SKM-1 treated with dmso at 0.1 percent for 144 hours (cell line): ENCODE measurements at regions not wholly inside any gene's neighbourhood (a gene's known extent, or its start where the extent isn't known, plus 50 kb on each side); places are given as distances from the start of the nearest gene placed in this dataset.

Source experiments
- DNase-seq: peaks from one replicate; lab custom pipeline; 2025; ENCODE audit not compliant: unreplicated experiment; lab: John Stamatoyannopoulos, UW

DNA sequence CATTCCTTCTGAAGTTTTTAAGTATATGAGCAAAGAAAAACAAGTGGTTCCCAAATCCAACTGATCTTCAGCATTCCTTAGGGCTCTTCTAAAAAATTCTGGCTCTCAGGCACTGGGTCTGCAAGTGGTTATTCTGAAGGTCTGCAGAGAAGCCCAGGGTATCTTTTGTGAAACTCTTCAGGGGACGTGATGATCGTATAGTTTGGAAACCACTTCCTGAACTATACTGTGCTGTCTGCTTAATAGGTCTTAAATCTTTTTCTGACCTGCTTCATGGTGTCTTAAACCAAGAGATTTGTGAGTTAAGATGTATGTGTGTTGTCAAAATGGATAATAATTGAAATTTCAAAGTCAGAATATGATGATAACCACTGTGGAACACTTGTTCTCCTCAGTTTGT lies 115.5 kb downstream of the LHX9 start:
- DNase-seq, result no peak

DNA sequence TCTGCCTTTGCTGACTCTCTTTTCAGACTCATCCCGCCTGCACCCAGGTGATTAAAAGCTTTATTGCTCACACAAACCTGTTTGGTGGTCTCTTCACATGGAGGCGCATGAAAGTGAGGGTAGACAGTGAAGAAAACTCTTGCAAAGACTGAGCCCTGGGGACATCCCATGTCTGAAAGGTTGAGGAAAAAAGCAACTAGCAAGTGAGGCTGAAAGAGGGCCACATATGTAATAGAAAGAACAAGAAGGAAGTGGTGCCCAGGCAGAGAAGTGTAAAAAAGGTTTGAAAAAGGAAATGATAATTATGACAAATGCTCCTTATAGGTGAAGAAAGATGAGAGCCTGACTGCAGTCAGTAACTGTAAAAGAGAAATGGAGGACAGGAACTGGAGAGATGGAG lies 115.9 kb upstream of the NEK7 start:
- peak; percentile 52 for DNase-seq

DNA sequence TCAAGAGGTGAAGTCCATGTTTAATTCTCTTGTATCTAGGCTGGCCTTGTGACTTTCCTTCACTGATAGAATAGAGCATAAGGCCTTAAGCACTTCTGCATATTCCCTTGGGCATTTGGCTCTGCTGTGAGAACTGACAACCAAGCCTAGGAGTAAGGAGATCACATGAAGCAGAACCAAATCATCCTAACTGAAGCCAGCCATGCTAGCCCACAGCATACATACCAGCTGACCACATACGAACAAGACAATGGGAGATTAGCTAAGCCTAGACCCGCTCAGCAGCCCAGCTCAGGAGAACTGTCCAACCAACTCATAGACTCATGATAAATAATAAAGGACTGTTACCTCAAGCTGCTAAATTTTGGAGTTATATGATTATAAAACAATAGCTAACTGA lies 114.6 kb upstream of the NEK7 start:
- DNase-seq, result no peak

DNA sequence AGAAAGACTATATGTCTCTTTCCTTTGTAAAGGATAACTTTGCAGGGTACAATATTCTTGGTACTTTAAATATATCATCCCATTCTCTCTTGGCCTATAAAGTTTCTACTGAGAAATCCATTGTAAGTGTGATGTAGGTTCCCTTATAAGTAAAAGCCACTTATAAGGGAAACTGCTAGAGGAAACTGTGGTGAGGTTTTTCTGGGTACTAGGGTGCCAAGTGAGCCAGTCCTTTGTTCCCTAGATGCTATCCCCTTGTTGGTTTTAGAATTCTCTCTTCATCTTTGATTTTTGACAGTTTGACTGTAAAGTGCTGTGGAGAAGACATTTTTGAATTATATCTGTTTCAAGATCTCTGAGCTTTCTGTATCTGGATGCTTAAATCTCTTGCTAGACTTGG lies 108.9 kb upstream of the NEK7 start:
- no peak for DNase-seq

DNA sequence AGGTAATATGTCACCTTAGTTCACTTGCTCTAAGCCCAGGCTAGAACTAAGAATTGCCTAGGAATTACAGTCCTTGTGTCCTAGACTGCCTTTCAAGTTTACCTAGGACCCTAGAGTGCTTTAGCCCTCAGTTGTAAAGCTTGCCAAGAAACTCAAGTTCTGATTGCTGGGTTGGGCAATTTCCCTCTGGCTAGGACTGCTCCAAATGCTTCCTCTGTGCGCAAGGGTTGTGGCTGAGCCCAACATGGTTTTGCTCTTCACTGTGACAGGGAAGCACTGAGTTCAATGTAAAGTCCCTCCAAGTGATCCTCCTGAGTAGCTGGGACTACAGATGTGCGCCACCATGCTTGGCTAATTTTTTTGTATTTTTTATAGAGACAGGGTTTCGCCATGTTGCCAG lies 102.3 kb upstream of the NEK7 start:
- DNase-seq, result peak; percentile 27

DNA sequence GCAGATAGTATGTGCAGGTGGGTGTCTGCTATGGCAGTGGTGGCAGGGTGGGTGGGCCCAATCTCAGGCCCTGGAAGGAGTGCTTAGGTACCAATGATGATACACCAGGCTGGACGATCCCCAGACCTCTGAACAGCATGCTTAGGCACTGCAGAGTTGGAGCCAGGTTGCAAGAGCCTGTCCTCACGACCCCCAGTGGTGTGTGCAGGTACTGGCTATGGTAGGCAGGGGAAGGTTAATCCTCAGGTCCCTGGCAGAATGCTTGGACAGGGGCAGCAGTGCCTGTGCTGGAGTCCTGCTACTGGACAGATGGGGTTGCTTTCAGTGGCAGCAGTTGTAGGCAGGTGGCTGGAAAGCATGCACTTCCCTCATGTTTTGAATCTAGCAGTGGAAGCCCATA lies 100.5 kb upstream of the NEK7 start:
- DNase-seq, result no peak

DNA sequence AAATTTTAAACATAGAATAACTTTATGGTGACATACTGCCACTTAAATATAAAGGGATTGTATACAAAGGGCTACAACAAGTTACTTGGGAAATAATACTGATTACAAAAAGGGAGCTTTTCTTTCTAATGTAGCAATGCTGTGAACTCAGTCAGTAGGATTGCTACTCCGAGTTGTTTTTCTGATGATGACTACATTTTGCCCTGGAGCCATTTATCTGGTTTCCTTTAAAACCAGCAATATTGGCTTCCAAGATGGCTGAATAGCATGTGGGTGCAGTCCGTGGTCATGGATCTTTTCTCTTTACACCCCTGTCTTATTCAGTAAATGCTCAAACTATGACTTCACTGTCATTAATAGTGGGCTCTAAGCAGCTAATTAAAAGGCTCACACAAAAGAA lies 92.6 kb upstream of the NEK7 start:
- DNase-seq, result no peak

DNA sequence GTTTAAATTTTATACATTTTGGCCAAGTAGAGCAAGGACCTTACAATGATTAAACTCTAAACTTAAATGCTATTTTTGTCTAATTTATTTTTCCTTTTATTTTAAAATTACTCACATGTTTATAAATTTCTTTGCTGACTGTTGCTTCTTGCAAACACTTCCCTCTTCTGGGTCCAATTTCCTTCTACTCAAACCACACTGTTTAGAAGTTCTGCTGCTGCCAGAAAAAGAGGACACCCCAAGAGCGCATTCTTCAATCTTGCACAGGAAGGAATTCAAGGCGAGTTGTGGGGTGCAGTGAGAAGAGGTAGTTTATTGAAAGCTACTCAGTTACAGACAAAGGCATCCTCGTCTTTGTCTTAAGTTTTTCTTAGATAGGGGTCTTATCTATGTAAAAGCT lies 88.5 kb upstream of the NEK7 start:
- peak; percentile 67 for DNase-seq

DNA sequence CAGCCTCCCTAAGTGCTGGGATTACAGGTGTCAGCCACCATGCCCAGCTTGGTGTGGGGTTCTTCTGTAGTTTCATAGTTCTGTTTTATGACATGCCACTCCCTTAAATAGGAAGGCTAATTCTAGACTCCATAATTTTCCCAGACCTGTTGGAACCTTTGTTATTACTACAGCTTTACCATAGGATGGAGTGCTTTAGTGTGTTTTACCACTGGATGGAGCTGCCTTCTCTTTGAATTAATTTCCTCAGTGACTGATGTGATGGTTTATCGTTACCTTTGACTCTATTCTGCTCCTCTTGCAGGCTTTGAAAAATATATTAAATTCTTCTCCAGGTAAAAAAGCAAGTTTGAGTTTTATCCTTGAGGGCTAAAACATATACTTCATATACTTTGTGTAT lies 84.6 kb upstream of the NEK7 start:
- DNase-seq, result no peak

DNA sequence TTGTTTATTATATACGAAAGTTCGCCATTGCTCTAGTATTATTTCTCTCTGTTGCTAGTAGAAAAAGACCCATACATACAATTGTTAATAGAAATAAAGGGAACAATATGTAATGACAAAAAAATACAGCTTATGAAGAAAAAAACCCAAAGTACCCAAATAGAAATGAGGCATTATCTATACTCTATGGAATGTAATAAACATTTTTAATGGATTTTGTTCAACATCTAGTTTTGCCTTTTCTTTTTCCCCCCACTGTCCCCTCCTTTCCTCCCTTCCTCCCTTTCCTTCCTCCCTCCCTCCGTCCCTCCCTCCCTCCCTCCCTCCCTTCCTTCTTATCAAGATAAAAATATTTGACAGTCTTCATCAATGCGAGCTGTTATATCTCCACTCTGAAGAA lies 81.5 kb upstream of the NEK7 start:
- no peak for DNase-seq

DNA sequence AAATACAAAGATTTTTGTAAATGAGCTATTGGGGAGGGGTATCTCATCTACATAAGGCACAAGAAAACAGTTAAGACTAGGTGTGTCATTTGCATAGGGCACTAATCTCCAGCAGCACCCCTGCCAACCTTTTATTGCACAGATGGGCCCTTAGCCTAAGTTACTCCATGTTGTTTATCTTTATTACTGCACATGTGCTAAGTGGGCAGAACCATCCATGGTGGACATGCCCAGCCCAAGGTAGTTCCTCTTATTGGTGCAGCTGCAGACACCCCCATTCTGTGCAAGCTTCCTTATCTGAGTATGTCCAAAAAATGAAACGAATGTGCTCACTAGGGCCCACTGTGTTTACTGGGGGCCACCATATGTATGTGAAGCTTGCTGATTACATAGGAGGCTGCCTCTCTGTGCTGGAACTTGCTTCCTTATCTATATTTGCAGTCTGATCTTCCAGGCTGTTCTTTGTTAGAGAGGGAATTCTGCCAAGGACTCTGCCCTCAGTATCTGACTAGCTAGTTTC lies 77.3 kb upstream of the NEK7 start:
- peak; percentile 25 for DNase-seq

DNA sequence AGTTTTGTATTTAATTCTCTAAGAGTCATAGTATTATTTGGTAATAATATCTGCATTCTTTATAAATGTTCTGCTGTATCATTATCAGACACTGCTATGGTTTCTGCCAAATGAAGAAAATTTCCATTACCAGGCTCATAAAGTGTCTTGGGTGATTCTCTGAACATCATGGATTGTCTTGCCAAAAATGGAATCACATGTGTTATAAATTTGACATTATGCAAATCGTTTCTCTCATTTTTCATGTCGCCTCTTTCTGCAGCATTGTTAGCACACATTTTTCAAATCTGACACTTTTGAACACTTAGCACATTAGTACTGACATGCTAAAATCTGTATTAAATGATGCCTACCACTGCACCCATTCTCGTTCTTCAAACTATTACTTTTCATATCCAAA lies 74.2 kb upstream of the NEK7 start:
- DNase-seq, result no peak

DNA sequence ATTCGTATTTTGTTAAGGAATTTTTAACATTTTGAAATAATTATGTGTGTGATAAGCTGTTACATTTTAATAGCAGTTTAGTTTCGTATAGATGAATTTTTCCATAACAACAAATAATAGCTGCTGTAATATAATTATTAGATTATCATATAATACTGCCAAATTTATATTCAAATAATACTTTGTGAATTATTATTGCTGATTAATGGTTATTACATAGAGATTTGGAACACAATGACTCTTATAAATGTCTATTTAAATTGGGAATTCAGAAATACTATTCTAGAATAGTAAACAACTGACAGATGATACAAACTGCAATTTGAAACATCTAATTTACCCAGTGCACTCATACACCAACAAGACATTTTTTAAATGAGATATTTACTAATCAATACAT lies 73.2 kb upstream of the NEK7 start:
- no peak for DNase-seq

DNA sequence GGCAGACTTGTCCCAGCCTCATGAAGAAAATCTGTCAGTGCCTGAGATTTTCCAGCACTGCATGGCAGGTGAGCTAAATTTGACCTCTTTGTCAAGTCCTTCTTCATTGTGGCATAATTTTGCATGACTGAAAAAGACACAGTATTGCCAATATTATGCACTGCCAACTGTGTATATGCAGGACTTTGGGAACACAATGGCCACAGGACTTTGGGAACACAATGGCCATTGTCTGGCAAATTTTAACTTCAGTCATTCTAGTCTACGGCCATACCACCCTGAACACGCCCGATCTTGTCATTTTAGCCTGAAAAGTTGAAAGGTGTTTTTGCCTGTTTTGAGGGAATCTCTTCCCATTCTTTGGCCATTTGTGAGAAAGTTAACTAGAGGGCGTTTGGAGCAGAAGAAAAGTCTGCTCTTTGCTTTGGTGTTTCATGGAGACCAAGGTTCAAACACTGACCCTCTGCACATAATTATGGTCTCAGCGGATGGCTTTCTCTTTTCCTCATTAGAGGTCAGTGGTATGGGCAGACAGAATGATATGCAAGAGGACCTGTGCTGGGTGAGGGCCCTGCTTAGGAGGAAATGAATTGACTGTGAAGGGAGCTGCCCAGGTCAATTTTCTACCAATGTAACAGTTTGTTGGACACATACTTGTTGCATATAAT lies 72.4 kb upstream of the NEK7 start:
- no peak for DNase-seq

DNA sequence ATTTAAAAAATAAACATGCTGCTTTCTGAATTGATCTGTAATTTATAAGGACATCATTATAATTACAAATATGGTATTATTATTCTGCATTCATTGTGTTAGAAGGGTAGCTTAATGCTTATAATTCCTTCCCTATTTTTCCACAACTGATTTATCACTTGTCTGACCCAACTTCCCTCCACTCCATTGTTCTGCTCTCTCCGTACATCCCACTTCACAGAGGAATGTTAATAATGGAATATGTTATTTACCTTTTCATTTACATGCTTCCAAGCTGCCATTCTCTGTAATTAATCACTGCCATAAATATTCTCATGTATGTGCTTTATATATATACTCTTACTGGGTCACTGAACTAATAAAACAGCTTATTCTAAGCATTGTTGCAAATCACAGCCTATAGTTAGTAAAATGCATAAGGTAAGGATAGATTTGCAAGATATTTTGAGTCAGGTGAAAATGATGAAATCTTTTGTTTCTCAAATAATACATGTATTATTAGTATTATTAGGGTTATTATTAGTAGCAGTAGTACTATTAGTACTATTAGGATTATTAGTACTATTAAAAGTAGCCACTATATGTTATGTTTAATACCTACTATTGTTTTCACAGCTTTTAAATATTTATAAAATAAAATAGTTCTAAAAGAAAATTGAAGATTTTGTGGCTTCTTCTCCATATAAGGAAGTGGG lies 70.6 kb upstream of the NEK7 start:
- DNase-seq, result no peak

DNA sequence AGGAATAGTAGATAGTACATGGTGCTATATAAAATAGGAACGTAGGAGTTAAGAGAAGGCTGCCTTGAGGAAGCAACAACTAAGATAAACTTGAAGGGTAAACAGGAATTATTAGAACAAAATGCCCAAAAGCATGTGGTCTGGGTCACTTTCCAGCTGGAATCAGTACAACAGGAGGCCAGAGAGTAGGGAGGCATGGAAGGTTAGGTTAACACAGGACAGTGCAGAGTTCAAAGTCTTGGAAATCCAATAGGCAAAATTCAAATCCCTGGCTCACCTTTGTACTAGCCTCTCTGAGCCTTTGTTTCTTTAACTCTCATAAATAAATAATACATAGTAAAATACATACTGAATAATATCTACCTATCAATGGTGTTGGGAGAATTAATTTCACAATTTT lies 69.0 kb upstream of the NEK7 start:
- DNase-seq, result no peak

DNA sequence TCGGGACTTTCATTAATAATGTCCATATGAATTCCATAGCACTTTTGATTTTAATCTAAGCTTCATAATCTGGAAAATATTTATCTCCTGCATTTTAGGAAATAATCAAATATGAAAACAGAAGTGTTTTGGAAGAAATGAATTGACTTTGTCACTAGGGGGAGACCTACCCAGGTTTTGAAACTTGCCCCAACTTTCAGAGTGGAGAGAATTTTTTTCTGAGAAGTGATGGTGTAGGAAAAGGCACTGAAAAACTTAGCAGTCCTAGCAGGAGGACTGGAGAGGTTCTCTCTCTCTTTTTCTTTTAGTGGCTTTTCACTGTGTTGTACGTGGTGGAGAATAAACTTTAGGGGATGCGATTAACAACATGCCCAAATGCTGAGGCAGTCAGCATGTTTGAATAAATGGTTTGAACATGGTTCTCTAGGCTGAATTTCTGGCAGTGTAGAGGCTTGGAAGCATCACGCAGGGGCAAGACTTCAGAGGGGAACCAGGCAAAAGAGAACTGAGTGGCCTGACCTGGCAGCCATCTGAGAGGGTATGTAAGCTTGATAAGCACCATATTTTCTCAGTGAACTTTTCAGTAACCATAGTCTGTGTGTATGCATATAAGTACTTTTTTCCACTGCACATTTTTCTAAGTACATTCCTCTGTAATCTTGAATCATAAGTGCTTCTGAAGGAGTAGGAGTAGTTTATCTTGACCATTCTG lies 68.3 kb upstream of the NEK7 start:
- peak; percentile 50 for DNase-seq

DNA sequence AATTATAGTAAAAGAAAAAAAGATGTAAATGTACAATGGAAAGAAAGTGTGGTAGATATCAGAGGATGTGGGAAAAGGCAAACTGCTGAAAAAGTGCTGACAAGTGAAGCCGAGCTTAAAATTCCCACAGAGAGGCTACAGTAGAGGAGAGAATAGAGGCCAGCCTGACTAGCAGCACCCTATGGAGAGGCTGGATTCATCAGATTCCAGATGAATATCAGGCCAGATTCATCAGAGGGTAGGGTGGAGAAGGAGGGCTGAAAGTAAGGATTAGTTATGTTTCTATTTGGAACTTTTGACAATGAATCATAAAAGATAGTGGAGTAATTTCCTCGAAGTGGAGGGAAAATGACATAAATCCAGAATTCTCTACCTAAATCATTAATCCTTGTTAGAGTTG lies 60.4 kb upstream of the NEK7 start:
- DNase-seq, result no peak

DNA sequence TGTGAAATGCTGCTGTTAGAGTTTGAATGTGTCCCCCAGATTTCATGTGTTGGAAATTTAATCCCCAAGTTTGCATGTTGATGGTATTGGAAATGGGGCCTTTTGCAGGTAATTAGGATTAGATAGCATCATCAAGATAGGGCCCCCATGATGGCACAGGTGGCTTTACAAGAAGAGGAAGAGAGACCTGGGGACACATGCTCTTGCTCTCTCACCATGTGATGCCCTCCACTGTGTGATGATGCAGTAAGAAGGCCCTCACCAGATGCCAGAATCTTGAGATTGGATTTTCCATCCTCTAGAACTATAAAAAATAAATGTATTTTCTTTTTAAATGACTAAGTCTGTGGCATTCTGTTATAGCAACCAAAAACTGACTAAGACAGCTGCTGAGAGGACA lies 57.0 kb upstream of the NEK7 start:
- DNase-seq, result no peak

DNA sequence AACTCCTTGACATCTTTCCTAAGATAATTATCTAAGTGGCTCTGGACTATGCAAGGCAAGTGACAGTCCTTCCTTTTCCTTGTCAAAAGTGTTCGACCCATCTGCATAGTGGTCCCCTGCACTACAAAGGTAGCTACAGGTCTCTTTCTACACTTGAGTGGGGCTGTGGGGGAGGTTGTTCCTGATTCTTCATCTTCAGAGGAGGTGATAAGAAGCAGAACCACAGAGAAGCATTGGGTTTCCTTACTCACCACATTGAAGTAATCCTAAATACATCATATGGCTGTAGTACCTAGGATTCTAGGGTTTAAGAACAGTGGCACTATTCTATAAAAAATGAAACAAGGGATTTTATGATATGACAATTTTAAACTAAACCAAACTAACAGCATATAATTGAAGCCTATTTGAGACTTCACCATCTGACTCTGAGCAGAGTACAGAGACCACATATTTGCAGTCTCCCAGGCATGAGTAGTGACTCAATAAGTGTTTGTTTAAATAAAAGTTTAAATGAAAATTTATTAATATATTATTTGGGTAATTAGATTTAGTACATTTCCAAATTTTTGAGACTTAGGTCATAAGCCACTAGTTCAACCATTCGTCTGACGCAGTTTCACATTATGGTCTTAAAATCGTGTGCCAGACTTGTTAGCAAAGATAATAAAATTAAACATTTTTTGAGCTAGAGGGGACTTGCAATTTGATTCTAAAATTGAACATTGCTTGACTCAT lies 54.9 kb upstream of the NEK7 start:
- no peak for DNase-seq

DNA sequence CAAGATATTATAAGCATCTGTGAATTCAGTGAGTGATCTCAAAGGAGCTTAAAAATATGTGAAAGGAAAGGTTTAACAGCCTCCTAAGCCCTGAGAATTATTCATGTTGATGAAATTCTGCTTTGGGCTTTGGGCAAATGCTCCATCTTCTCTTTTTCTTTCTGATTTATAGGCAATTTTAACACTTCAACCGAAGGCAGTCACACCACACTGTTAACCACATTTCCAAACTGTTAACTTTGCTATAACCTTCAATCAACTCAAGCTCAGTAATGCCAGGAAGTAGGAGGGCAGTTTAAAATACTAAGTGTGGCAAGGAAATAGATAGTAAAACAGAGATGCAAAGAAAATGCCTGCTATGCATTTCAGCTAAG lies 54.4 kb upstream of the NEK7 start:
- no peak for DNase-seq

DNA sequence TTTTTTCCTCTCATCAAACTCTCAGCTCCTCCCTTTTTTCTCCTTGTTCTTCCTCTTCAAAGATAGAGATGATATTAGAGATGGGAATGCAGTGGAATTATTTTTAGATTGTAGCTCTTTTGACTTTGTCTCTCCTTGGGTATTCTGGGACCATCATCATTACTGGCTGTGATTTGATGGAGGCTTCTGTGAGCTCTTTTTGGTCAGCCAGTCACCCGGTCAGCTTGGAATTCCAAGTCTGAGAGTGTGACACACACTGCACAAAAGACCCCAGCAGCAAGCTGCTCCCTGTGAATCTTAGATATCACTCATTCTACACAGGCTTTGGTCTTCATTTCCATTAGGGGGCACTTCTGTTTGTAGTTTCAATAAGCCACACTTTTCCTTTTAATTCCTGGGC lies 51.6 kb upstream of the NEK7 start:
- DNase-seq, result no peak
